ENCODE measurements at regions not wholly inside any gene's neighbourhood (a gene's known extent, or its start where the extent isn't known, plus 50 kb on each side); places are given as distances from the start of the nearest gene placed in this dataset.
"Not testable (repeated sequence)": the region's sequence is repeated elsewhere in the genome, so short reads cannot be mapped to it uniquely, and the experiment has no call there.

- DNase-seq (ENCODE audit: low spot score), result no peak
These were observed 345.1 kb upstream of the PSMD7 start for GRCh38 chr16:73951481-73951880.

GRCh38 chr16:73949574-73950320 lies 346.9 kb upstream of the PSMD7 start:
- DNase-seq (ENCODE audit: low spot score), result no peak

- no peak for DNase-seq (ENCODE audit: low spot score)
These were observed 351.0 kb upstream of the PSMD7 start for GRCh38 chr16:73945631-73946030.

GRCh38 chr16:73943184-73943583 lies 353.4 kb upstream of the PSMD7 start:
- DNase-seq (ENCODE audit: low spot score), result not testable (repeated sequence)

GRCh38 chr16:73940786-73941185 lies 355.8 kb upstream of the PSMD7 start:
- not testable (repeated sequence) for DNase-seq (ENCODE audit: low spot score)

- DNase-seq (ENCODE audit: low spot score), result no peak
These were observed 372.7 kb upstream of the PSMD7 start for GRCh38 chr16:73923951-73924350.

- no peak for DNase-seq (ENCODE audit: low spot score)
These were observed 375.3 kb upstream of the PSMD7 start for GRCh38 chr16:73921295-73921694.

GRCh38 chr16:73916829-73917594 lies 379.6 kb upstream of the PSMD7 start:
- DNase-seq (ENCODE audit: low spot score), result no peak

- DNase-seq (ENCODE audit: low spot score), result no peak
These were observed 380.7 kb upstream of the PSMD7 start for GRCh38 chr16:73915935-73916334.

- no peak for DNase-seq (ENCODE audit: low spot score)
These were observed 381.5 kb upstream of the PSMD7 start for GRCh38 chr16:73915140-73915539.

GRCh38 chr16:73912850-73913249 lies 383.8 kb upstream of the PSMD7 start:
- DNase-seq (ENCODE audit: low spot score), result no peak

- DNase-seq (ENCODE audit: low spot score), result no peak
These were observed 384.3 kb upstream of the PSMD7 start for GRCh38 chr16:73912281-73912680.

- no peak for DNase-seq (ENCODE audit: low spot score)
These were observed 387.0 kb upstream of the PSMD7 start for GRCh38 chr16:73909529-73910035.

GRCh38 chr16:73891129-73891542 lies 405.5 kb upstream of the PSMD7 start:
- no peak for DNase-seq (ENCODE audit: low spot score)

GRCh38 chr16:73890186-73891128 lies 406.2 kb upstream of the PSMD7 start:
- no peak for DNase-seq (ENCODE audit: low spot score)

- no peak for DNase-seq (ENCODE audit: low spot score)
These were observed 407.6 kb upstream of the PSMD7 start for GRCh38 chr16:73888840-73889490.

- no peak for DNase-seq (ENCODE audit: low spot score)
These were observed 408.7 kb upstream of the PSMD7 start for GRCh38 chr16:73887911-73888310.

- no peak for DNase-seq (ENCODE audit: low spot score)
These were observed 410.2 kb upstream of the PSMD7 start for GRCh38 chr16:73886426-73886825.

GRCh38 chr16:73885319-73885718 lies 411.3 kb upstream of the PSMD7 start:
- no peak for DNase-seq (ENCODE audit: low spot score)

- DNase-seq (ENCODE audit: low spot score), result no peak
These were observed 412.8 kb upstream of the PSMD7 start for GRCh38 chr16:73883841-73884240.

GRCh38 chr16:73883126-73883525 lies 413.5 kb upstream of the PSMD7 start:
- DNase-seq (ENCODE audit: low spot score), result no peak

- no peak for DNase-seq (ENCODE audit: low spot score)
These were observed 414.0 kb upstream of the PSMD7 start for GRCh38 chr16:73882651-73883050.
